ENCODE measurements at regions not wholly inside any gene's neighbourhood (a gene's known extent, or its start where the extent isn't known, plus 50 kb on each side); places are given as distances from the start of the nearest gene placed in this dataset.

GRCh38 chr3:43867436-43868072, 176.8 kb downstream of the ABHD5 start:
- DNase-seq, result no peak

GRCh38 chr3:43869491-43869890, 178.8 kb downstream of the ABHD5 start:
- DNase-seq, result no peak

DNA sequence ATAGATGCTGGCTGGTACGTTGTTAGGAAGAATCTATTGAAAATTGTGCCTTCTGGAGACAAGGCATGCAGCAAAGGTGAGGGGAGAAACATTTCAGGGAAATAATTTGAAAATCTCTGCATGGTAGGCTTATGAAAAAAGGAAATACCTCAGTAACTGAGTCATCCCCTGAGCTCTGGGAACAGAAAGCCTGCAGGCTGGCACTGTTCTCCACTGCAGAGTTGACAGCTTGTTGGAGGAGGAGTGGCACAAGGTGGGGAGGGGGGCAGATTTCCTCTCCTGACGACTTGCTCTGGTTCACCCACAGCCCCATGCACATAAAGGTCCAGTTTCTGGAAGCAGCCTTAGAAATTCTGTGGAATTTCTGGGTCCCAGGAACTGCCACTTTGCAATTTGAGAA, 179.4 kb downstream of the ABHD5 start:
- no peak for DNase-seq

- no peak for DNase-seq
These were observed 180.3 kb downstream of the ABHD5 start for GRCh38 chr3:43870844-43871626.

- DNase-seq, result no peak
These were observed 181.0 kb downstream of the ABHD5 start for GRCh38 chr3:43871627-43872245.

DNA sequence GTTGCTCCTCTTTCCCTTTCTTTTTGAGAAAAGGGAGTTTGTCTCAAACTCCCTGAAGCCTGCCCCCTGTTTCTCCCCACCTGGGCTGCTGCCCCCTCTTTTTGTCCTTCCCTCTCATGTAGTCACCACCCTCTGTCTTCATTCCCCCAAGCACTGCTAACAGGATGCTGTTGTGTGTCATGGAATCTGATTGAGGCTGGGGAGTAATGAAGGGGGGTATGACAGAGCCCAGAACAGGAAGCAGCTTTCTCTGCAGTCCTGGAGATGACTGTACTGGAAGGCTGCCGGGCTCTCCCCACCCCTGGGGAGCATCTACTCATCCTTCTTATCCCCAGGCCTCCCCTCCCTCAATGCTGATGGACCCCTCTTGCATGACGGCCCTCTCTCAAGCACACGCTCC, 181.6 kb downstream of the ABHD5 start:
- DNase-seq, result no peak

GRCh38 chr3:43872901-43873300, 182.2 kb downstream of the ABHD5 start:
- DNase-seq, result no peak

- DNase-seq, result no peak
These were observed 183.0 kb downstream of the ABHD5 start for GRCh38 chr3:43873723-43874122.

DNA sequence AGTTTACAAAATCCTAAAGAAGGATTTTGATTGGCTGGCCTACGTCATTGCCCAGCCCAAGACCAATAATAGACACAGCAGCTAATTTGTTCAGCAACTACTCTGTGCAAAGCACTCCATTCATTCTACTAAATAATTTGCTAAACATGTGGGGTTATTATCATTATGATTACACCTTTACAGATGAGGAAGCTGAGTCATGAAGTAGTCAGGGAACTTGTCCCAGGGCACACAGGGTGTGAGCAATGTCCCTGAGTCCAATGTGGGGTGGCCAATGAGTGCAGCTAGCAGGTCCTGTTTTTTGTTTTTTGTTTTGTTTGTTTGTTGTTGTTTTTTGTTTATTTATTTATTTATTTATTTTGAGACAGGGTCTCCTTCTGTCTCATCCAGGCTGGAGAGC, 183.6 kb downstream of the ABHD5 start:
- DNase-seq, result no peak

DNA sequence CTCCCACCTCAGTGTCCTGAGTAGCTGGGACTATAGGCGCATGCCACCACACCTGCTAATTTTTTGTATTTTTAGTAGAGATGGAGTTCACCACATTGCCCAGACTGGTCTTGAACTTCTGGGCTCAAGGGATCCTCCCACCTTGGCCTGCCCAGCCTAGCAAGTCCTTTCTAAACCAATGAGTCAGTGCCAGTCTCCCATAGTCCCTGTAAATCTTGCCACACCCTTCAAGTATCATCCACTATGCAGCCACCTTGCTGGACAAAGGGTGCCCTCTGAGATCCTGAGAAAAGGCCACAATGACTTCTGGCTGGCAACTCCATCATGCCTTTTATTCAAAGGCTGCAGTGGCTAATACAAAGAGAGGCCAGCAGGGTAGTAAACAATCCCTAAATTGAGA, 184.0 kb downstream of the ABHD5 start:
- DNase-seq, result no peak

- no peak for DNase-seq
These were observed 185.9 kb downstream of the ABHD5 start for GRCh38 chr3:43876648-43877047.

DNA sequence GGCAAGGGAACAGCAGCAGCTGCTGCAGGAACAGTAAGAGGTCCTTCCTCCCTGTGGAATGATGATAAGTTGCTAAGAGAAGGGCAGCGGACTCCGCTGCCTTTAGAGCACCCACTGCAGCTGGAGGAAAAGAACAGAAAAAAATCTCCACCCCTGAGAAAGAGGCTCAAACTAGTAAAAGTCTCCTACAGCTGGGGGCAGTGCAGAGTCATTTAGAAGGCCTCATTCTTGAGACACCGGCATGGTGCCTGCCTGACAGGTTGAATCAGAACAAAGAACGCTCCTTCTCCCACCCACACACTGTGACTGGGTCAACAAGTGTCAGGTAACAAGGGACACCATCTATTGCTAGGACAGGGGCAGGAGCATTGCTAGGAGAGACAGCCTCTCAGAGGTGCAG, 188.4 kb downstream of the ABHD5 start:
- DNase-seq, result no peak

GRCh38 chr3:43882976-43883680, 192.4 kb downstream of the ABHD5 start:
- no peak for DNase-seq

DNA sequence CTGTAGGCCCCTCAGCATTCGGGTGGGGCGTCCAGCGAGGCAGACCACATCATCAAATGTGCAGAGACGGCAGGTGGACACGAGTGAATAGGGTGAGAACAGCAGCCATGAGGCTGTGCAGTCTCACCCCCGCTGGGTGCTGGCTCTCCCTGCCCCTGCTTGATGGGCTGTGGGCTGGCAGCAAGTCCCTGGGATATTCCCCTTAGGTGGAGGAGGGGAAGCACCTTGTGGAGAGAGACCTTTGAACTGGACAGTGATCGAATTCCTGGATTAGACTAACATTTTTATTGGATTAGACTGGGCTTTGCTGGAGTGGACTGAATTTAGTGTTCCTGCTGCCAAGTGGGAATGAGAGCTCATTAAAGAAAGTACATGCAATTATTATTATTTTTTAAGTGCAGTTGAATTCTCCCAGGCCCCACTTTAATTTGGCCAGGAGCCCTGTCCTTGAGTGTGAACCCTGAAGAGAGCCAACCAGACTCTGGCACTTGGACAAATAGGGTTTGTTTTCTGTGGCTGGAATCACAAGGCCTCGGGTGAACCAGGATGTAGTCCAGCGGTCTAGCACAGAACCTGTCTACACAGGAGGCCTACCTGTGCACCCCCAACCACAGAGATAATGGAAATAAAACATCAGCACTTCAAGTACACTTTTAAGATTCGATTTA, 193.1 kb downstream of the ABHD5 start:
- no peak for DNase-seq

DNA sequence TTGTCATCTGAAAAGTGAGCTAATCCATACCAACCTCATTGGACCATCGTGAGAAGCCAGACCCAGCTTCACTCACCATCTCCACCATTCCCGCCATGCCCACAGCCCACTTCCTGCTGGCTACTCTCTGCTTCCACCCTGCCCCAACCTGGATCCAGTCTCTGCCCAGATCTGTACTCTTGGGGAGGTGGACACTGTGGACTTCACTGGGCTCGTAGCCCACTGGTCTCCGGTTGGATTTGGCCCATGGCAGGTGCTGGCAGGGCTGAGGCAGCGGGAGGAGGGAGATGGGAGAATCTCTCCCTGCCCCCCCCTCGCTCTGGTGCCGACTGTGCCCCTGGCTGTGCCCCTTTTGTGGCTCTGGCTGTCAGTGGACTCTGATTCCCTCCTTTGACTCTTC, 193.8 kb downstream of the ABHD5 start:
- DNase-seq, result no peak

DNA sequence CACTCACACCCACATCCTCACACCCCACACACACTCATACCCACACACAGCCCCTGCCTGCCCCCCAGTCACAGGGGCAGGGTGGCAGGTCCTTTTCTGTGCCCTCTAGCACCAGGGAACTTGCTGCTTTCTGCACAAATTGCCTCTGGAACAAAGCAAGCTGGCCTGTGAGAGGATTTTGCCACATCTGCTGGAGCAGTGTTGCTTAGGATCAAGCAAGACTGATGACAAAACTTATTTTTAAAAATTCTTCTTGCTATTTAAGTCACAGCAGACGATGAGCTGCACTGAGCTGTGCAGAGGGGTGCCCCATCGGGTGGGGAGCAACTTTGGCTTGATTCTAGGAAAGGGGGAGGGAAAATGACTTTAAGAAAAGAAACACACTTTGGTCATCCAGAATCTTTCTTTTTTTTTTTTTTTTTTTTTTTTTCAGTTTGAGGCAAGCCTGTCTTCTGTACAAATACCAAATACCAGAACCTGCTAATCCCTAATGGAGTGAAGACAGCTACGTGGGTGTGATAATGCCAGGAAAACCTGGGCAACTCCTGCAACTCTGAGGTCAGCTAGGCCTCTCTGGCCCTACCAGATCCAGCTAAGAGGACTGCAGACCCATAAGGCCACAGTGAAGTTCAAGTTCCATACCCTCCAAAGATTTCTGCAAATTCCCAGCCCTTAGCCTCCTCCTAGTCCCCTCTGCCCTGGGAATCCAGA, 195.3 kb downstream of the ABHD5 start:
- DNase-seq, result no peak

DNA sequence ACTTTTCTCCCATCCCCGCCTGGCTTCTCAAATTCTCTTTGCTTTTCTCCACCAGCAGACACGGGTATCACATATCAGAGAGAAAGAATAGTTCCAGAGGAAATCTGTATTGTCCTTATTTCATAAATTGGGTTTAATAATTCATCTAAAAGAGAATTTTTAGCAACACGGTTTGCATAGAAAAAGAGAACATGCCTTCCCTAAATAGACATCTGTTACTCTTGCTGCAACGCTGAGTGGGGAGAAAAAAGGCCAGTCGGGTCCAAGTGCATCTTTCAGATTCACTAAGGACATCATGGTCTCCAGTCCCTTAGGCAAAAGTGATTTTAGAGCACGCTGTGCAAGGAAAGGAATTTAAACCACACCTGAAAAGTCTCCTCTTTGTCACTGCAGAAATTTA, 201.3 kb downstream of the ABHD5 start:
- no peak for DNase-seq

- no peak for DNase-seq
These were observed 201.8 kb downstream of the ABHD5 start for GRCh38 chr3:43892526-43892925.

DNA sequence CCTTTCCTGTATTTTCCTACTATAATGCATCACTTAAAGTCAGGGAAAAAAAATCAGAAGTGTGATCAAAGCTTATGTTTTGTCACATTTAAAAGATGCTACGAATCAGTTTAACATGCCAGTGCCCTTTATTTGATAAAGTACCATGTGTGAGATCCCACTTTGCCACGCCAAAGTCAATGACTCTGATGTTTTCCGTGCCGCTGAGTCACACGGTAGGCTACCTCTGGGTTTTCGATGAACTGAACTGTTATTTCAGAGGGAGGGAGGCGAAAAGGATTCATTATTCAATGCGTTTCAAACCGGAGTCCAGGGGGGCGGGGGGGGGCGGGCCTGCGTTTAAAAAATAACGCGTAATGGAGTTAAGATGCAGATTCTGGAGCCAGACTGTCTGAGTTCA, 203.0 kb downstream of the ABHD5 start:
- DNase-seq, result no peak

- no peak for DNase-seq
These were observed 203.7 kb downstream of the ABHD5 start for GRCh38 chr3:43894176-43895049.

DNA sequence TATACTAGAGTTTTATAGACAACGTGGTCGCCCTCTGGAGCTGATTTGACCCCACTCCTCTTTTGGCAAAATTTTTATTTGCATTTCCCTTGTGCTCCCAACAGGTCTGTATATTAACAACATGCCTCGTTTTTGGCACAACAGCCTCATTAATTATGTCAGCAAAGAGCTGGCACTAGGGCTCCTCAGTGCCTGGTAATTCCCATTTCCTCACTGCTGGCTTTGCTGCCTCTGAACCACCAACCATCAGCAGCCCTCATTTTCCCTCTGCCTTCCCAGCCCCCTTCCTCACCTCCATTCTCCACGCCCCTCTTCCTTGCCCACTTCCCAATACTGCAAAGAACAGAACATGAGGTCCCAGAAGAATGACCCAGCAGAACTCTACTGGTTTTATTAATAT, 204.8 kb downstream of the ABHD5 start:
- DNase-seq, result no peak
